ENCODE measurements at regions not wholly inside any gene's neighbourhood (a gene's known extent, or its start where the extent isn't known, plus 50 kb on each side); places are given as distances from the start of the nearest gene placed in this dataset.

- DNase-seq: no peak
- no peak overlapping the region for H3K4me3 ChIP-seq
- no peak overlapping the region for H3K27ac ChIP-seq
- no peaks in the 10 kb centered on the region for H3K36me3 ChIP-seq
- no peaks in the 10 kb centered on the region for H3K4me1 ChIP-seq
- no peaks in the 10 kb centered on the region for H3K9me3 ChIP-seq
- no peaks in the 10 kb centered on the region for H3K27me3 ChIP-seq
- TF ChIP-seq CTCF (IDR thresholded peaks at IDR 0.05) (no peak), POLR2A (IDR thresholded peaks at IDR 0.05) (no peak)
Measured at GRCh38 chrX:145609951-145610511, 207.6 kb upstream of the SLITRK2 start.

GRCh38 chrX:145613894-145614293 is 203.7 kb upstream of the SLITRK2 start:
- no peak for DNase-seq
- Histone ChIP-seq H3K9me3 (no peaks in the 10 kb centered on the region), H3K4me1 (no peaks in the 10 kb centered on the region), H3K4me3 (no peak overlapping the region), H3K27ac (no peak overlapping the region), H3K36me3 (no peaks in the 10 kb centered on the region), H3K27me3 (no peaks in the 10 kb centered on the region)
- TF ChIP-seq POLR2A (IDR thresholded peaks at IDR 0.05): no peak

GRCh38 chrX:145620666-145621065 is 197.0 kb upstream of the SLITRK2 start:
- Histone ChIP-seq H3K27me3 (no peaks in the 10 kb centered on the region), H3K4me3 (no peak overlapping the region), H3K9me3 (no peaks in the 10 kb centered on the region), H3K36me3 (no peaks in the 10 kb centered on the region), H3K4me1 (no peaks in the 10 kb centered on the region), H3K27ac (no peak overlapping the region)
- no peak for DNase-seq
- TF ChIP-seq POLR2A (IDR thresholded peaks at IDR 0.05) (no peak), CTCF (IDR thresholded peaks at IDR 0.05) (no peak)

GRCh38 chrX:145623453-145623852 is 194.2 kb upstream of the SLITRK2 start:
- Histone ChIP-seq H3K4me1 (no peaks in the 10 kb centered on the region), H3K36me3 (no peaks in the 10 kb centered on the region), H3K27ac (no peak overlapping the region), H3K9me3 (no peaks in the 10 kb centered on the region), H3K27me3 (no peaks in the 10 kb centered on the region), H3K4me3 (no peak overlapping the region)
- DNase-seq: no peak
- TF ChIP-seq POLR2A (IDR thresholded peaks at IDR 0.05) (no peak), CTCF (IDR thresholded peaks at IDR 0.05) (no peak)

GRCh38 chrX:145630081-145630480 is 187.5 kb upstream of the SLITRK2 start:
- DNase-seq: no peak
- no peaks in the 10 kb centered on the region for H3K9me3 ChIP-seq
- TF ChIP-seq CTCF (IDR thresholded peaks at IDR 0.05) (no peak), POLR2A (IDR thresholded peaks at IDR 0.05) (no peak)
- H3K4me3 ChIP-seq: no peak overlapping the region
- no peak overlapping the region for H3K27ac ChIP-seq
- H3K36me3 ChIP-seq: no peaks in the 10 kb centered on the region
- no peaks in the 10 kb centered on the region for H3K27me3 ChIP-seq
- no peaks in the 10 kb centered on the region for H3K4me1 ChIP-seq

GRCh38 chrX:145630806-145631435 is 186.7 kb upstream of the SLITRK2 start:
- Histone ChIP-seq H3K27ac (no peak overlapping the region), H3K9me3 (no peaks in the 10 kb centered on the region), H3K36me3 (no peaks in the 10 kb centered on the region), H3K27me3 (no peaks in the 10 kb centered on the region), H3K4me3 (no peak overlapping the region), H3K4me1 (no peaks in the 10 kb centered on the region)
- TF ChIP-seq CTCF (IDR thresholded peaks at IDR 0.05) (no peak), POLR2A (IDR thresholded peaks at IDR 0.05) (no peak)
- DNase-seq: no peak

Data from Peyer's patch (tissue), 4 donors.